Hindlimb muscle (tissue), 1 donor: ENCODE measurements at regions not wholly inside any gene's neighbourhood (a gene's known extent, or its start where the extent isn't known, plus 50 kb on each side); places are given as distances from the start of the nearest gene placed in this dataset.

Experiments used
- DNase-seq: peaks from one replicate; pipeline ENCODE4 v3.0.0-alpha.2; 2013

DNA sequence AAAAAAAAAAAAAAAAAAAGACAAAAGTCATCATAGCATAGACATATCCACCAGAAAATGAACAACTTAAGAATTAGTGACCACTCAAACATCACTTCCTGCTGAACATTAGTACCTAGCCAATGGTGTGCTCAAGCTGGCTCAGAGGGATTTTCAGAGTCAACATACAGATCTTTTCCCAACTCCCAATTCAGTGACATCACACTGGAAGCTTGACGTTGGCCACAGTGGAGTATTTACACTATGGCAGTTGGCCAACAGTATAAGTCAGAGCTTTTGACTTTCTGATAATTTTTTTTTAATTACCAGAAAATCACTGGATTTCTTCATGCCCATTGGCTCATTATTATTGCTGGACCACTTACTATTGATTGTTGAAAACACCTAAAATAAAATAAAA lies 383.5 kb downstream of the ARHGEF28 start:
- no peak for DNase-seq

DNA sequence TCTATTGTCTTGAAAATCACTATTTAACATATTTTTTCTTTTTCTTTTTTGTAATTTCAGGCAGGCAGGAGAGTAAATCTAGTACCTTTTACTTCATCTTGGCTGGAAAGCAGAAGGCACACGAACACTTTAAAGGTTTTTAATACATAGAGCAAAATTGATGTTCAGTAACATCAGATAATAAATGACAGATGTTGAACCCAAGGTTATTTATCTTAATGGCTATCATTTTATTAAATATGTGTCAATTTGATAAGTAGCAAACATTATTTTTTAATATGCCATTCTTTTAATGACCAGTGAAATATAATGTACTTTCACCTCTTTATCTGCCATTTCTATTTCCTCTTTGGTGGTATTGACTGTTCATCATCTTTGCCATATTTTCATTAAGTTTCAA lies 381.2 kb downstream of the ARHGEF28 start:
- DNase-seq, result no peak

DNA sequence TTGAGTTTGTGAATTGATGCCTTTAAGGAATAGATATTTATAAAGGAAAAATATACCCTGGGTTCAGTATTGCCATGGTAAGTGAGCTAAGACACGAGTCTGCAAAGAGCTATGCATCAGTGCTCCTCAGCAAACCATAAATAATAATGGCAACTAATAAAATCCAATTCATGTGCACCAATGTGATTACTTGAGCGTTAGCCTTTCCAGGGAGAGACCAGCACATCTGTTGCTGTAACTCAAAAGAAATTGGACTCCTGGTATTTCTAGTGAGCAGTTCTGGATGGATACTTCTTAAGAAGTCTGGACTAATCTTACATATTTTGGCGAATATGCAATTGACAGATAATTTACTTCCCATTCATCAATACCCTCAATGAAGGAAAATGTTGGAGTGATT lies 373.3 kb downstream of the ARHGEF28 start:
- DNase-seq, result no peak

DNA sequence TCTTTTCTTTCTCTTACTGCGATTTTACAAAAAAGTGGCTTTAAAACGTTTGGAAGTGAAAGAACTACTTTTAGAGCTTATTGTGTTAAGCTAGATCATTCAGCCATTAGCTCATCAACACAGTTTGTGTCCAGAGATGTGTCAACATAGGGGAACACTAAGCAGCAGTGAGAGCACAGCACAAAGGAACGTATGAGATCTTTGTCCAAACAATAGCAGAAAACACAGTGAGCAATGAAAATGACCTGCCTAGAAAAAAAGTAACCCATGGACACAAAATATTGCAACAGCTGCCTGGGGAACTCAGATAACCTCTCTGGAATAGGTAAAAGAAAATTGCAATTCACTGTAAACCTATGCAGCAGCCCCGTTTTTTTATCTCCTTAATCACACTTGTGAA lies 372.5 kb downstream of the ARHGEF28 start:
- no peak for DNase-seq

DNA sequence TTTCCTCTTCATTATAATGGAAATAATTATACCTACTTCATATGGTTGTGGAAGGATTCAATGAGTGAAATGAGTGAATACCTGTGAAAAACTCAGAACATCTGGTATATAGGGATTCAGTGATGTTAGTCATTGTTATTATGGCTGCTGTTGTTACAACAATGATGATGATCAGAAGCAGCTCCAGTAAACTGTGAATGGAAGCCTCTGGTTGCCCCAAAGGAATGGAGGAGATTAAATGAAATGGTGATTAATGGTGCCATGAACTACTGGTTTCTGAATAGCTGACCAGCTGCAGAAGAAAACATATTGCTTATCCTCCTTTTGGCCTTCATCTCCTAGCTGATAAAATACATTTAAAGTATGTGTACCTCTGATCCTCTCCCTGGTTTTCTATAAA lies 372.0 kb downstream of the ARHGEF28 start:
- no peak for DNase-seq

DNA sequence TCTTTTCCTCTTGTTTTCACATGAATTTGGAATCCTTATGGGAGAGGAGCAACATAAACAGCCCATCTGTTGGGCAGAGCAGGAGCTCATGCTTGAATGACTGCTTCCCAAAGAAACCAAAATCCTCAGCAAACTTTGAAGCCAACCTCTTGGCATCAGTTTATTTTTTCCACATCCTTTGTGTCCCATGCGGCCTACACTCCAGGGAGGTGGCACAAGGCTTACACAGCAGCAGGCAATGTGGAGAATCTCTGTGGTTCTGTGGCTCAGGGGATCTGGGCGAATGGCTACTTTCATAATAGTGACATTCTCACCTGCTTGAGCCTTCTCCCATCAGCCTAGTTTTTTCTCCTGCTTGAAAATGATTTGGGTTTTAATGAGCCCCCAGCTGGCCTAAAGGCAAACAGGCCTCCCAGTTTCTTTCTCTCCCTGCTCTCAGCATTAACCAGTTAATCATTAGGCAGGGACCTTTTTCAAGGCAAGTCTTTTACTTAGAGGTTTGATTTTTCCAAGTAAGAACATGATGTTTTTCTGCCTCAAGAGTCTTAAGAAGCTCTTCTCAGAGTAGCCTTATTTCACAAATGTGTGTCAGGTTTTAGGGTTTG lies 370.3 kb downstream of the ARHGEF28 start:
- no peak for DNase-seq

DNA sequence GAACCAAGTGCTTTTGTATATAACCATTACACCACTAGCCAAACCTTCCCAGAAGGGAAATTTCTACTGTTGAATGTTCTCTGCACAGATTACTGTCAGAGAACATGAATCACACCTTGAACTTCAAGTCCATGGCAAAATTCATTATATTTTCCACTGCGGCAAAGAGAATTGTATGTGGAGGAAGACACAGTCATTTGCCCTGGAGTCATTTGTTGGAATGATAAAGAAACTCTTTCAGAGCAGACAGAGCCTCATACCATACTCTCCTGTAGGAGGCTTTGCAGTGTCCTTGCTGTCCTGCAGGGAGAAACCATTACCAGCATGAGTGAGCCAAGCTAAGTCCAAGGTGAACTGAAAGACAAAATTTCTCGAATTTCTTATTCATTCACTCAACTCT lies 369.0 kb downstream of the ARHGEF28 start:
- no peak for DNase-seq
